A673 (cell line): ENCODE measurements at regions not wholly inside any gene's neighbourhood (a gene's known extent, or its start where the extent isn't known, plus 50 kb on each side); places are given as distances from the start of the nearest gene placed in this dataset.

Source experiments
- BruUV-seq: library from RNA; stranded (reverse); fragments of 400-500 nt; replicated peaks from 2 replicates; lab custom pipeline; 2021; lab: Mats Ljungman, UMichigan
- CTCF ChIA-PET: fragments of 300-600 bp; sonication (Branson Sonifier 250); formaldehyde crosslinking; loops from one replicate; lab custom pipeline; 2022; ENCODE audit warnings: antibody characterized with exemption; lab: Charles Lee
- POLR2A ChIA-PET: fragments of 300-600 bp; sonication (Branson Sonifier 250); formaldehyde crosslinking; loops from one replicate; lab custom pipeline; 2022; ENCODE audit warnings: antibody characterized with exemption; ENCODE audit not compliant: low non-redundant PET; lab: Charles Lee
- DNase-seq: peaks from one replicate; pipeline ENCODE4 v3.0.0-alpha.2; 2015; ENCODE audit warnings: low spot score
- H3K27ac ChIP-seq: fragments of 200-600 bp; sonication (generic); 2 replicates; pipeline ENCODE4 v1.5.1; 2016; ENCODE audit warnings: mixed run types, low read depth, mild to moderate bottlenecking, mixed read lengths, antibody characterized with exemption, low read length; ENCODE audit not compliant: poor library complexity, severe bottlenecking
- H3K27me3 ChIP-seq: fragments of 200-600 bp; sonication (generic); replicated peaks from 2 replicates; pipeline ENCODE4 v1.6.1; 2017; ENCODE audit warnings: mixed run types, low read depth, mild to moderate bottlenecking, mixed read lengths, antibody characterized with exemption, low read length; ENCODE audit not compliant: insufficient read depth, poor library complexity
- H3K36me3 ChIP-seq: fragments of 200-600 bp; sonication (generic); 2 replicates; pipeline ENCODE4 v1.6.1; 2016; ENCODE audit warnings: mixed run types, mild to moderate bottlenecking, mixed read lengths, antibody characterized with exemption, low read length; ENCODE audit not compliant: insufficient read depth, poor library complexity, severe bottlenecking
- H3K4me1 ChIP-seq: fragments of 200-600 bp; sonication (generic); 2 replicates; pipeline ENCODE4 v1.6.1; 2017; ENCODE audit warnings: mixed run types, mild to moderate bottlenecking, mixed read lengths, antibody characterized with exemption, low read length; ENCODE audit not compliant: insufficient read depth, poor library complexity, severe bottlenecking
- H3K4me3 ChIP-seq: fragments of 200-600 bp; sonication (generic); 2 replicates; pipeline ENCODE4 v1.5.1; 2016; ENCODE audit warnings: low read depth, mixed run types, mild to moderate bottlenecking, mixed read lengths, low read length; ENCODE audit not compliant: poor library complexity, severe bottlenecking
- H3K9me3 ChIP-seq: fragments of 200-600 bp; sonication (generic); 2 replicates; pipeline ENCODE4 v1.6.1; 2016; ENCODE audit warnings: mixed run types, low read depth, mild to moderate bottlenecking, mixed read lengths, antibody characterized with exemption, low read length; ENCODE audit not compliant: poor library complexity, severe bottlenecking
- CTCF ChIP-seq: fragments of 300-800, 200-600 bp; sonication (generic); conservative IDR thresholded peaks from 2 replicates; pipeline ENCODE4 v1.5.1; 2017; ENCODE audit warnings: low read depth, mild to moderate bottlenecking, antibody characterized with exemption, low read length, moderate library complexity, mixed read lengths
- EZH2 ChIP-seq: fragments of 200-600 bp; sonication (generic); IDR thresholded peaks from 2 replicates; pipeline ENCODE4 v1.6.1; 2017; ENCODE audit warnings: borderline replicate concordance, low read depth, mild to moderate bottlenecking, mixed read lengths, antibody characterized with exemption, low read length; ENCODE audit not compliant: poor library complexity, severe bottlenecking
- intact Hi-C: fragments of 100-400 bp; cut with micrococcal nuclease; formaldehyde crosslinking; loops from one replicate; pipeline ENCODE4 v1.10.0; 2022; ENCODE audit not compliant: unreplicated experiment

DNA sequence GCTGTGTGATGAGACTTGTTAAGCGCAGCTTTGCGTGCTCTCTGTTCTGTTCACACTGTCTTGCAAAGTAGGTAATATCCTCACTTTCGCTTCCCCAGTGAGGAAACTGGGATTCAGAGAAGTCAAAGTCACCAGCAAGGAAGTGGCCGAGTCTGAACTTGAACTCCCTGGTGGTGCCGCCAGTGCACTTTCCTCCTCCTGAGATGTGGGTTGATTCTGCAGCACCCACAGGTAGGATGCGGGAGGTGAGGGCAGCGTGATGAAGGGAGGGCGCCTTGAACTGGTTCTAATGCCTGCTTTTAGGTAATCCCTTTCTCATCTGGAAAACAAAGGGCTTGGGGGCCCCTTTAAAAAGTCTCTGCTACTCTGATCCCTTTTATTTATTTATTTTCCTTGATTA lies 54.9 kb upstream of the IGF1 start:
- Histone ChIP-seq H3K27ac (no peak overlapping the region), H3K36me3 (no peaks in the 10 kb centered on the region), H3K4me3 (no peak overlapping the region), H3K4me1 (no peaks in the 10 kb centered on the region), H3K9me3 (no peaks in the 10 kb centered on the region), H3K27me3 (peaks cover 4% of the 10 kb centered on the region)
- BruUV-seq, result no TSS peak
- ChIA-PET CTCF (no interaction called here), POLR2A (no interaction called here)
- intact Hi-C loops, result no loop called here
- TF ChIP-seq EZH2 (no peak), CTCF (no peak)
- no peak for DNase-seq

- H3K27ac ChIP-seq, result no peak overlapping the region
- H3K4me1 ChIP-seq, result no peaks in the 10 kb centered on the region
- DNase-seq, result no peak
- no peaks in the 10 kb centered on the region for H3K36me3 ChIP-seq
- intact Hi-C loops, result no loop called here
- POLR2A ChIA-PET, result no interaction called here
- no TSS peak for BruUV-seq
- CTCF ChIA-PET, result no interaction called here
- no peak for TF ChIP-seq CTCF
- TF ChIP-seq EZH2, result no peak
- no peaks in the 10 kb centered on the region for H3K9me3 ChIP-seq
- peaks cover 4% of the 10 kb centered on the region for H3K27me3 ChIP-seq
- H3K4me3 ChIP-seq, result no peak overlapping the region
These were observed 54.5 kb upstream of the IGF1 start for GRCh38 chr12:102534899-102535298.

DNA sequence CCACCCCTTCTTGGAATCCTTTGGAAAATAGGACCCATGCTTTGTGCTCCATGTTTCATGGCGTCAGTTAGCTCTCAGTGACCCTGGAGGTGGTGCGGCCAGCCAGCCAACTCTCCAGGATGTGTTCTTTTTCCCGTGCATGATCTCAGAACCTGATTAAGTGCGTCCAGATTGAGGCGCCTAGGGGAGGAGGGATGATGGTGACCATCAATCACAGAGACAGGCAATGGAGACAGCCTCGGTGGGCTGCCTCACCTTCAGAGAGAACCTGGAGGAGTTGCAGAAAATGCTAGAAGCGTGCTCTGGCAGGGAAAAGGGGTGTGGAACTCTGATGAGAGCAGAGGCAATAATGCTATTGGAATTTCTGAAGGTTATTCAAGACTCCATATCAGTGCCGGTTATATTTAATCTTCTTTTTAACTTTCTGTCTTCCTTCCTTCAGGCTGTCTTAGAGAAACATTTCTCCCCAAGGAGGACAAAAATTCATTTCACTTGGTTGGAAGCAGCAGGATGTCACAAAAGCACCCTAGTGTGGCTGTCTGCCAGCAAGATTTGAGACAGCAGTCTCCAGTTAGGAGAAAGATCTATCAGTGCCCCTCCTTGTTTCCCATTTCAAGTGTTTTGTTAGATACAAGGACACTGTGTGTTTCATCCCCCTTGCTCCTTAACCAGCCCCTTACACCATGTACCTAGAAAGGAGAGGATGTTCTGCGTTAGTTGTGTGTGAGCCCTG lies 53.3 kb upstream of the IGF1 start:
- no peaks in the 10 kb centered on the region for H3K36me3 ChIP-seq
- H3K4me1 ChIP-seq, result no peaks in the 10 kb centered on the region
- peaks cover 10% of the 10 kb centered on the region for H3K27me3 ChIP-seq
- intact Hi-C loops, result no loop called here
- ChIA-PET POLR2A (no interaction called here), CTCF (no interaction called here)
- H3K4me3 ChIP-seq, result no peak overlapping the region
- TF ChIP-seq EZH2 (no peak), CTCF (no peak)
- H3K27ac ChIP-seq, result no peak overlapping the region
- BruUV-seq, result no TSS peak
- peak; percentile 21 for DNase-seq
- no peaks in the 10 kb centered on the region for H3K9me3 ChIP-seq
